ENCODE measurements at regions not wholly inside any gene's neighbourhood (a gene's known extent, or its start where the extent isn't known, plus 50 kb on each side); places are given as distances from the start of the nearest gene placed in this dataset.

- TF ChIP-seq ZNF565 (CRISPR knock-in tag; conservative IDR thresholded peaks at IDR 0.05; ENCODE audit: low read depth) (no peak), TOX (CRISPR knock-in tag; IDR thresholded peaks at IDR 0.05; ENCODE audit: borderline replicate concordance) (no peak), RARB (CRISPR knock-in tag; IDR thresholded peaks at IDR 0.05) (no peak)
- TF ChIP-seq, protein P1, sequence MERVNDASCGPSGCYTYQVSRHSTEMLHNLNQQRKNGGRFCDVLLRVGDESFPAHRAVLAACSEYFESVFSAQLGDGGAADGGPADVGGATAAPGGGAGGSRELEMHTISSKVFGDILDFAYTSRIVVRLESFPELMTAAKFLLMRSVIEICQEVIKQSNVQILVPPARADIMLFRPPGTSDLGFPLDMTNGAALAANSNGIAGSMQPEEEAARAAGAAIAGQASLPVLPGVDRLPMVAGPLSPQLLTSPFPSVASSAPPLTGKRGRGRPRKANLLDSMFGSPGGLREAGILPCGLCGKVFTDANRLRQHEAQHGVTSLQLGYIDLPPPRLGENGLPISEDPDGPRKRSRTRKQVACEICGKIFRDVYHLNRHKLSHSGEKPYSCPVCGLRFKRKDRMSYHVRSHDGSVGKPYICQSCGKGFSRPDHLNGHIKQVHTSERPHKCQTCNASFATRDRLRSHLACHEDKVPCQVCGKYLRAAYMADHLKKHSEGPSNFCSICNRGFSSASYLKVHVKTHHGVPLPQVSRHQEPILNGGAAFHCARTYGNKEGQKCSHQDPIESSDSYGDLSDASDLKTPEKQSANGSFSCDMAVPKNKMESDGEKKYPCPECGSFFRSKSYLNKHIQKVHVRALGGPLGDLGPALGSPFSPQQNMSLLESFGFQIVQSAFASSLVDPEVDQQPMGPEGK (CRISPR knock-in tag; IDR thresholded peaks at IDR 0.05; ENCODE audit: borderline replicate concordance): no peak
These were observed 142.4 kb downstream of the C9orf152 start for GRCh38 chr9:110065532-110065931.
